GM18499 (cell line): ENCODE measurements at regions not wholly inside any gene's neighbourhood (a gene's known extent, or its start where the extent isn't known, plus 50 kb on each side); places are given as distances from the start of the nearest gene placed in this dataset.
A peak's percentile ranks its signal among the peaks of the same experiment; 100 is the strongest.
"Not testable (repeated sequence)": the region's sequence is repeated elsewhere in the genome, so short reads cannot be mapped to it uniquely, and the experiment has no call there.

ENCODE experiments used
- ATAC-seq: cut with Tn5 transposase; IDR thresholded peaks from one replicate; pipeline ENCODE4 v1.9.1; 2021; ENCODE audit warnings: moderate number of reproducible peaks; ENCODE audit not compliant: insufficient read depth, unreplicated experiment

GRCh38 chr13:103618151-103618550, 551.9 kb upstream of the SLC10A2 start:
- no peak for ATAC-seq

- no peak for ATAC-seq
Observed at GRCh38 chr13:103615771-103616170, 549.6 kb upstream of the SLC10A2 start.

GRCh38 chr13:103614761-103615160, 548.5 kb upstream of the SLC10A2 start:
- ATAC-seq, result no peak

GRCh38 chr13:103607995-103608394, 541.8 kb upstream of the SLC10A2 start:
- ATAC-seq, result peak; percentile 58

GRCh38 chr13:103605546-103606326, 539.5 kb upstream of the SLC10A2 start:
- ATAC-seq, result no peak

GRCh38 chr13:103599870-103600269, 533.7 kb upstream of the SLC10A2 start:
- ATAC-seq, result not testable (repeated sequence)

GRCh38 chr13:103598671-103599070, 532.5 kb upstream of the SLC10A2 start:
- ATAC-seq, result no peak

- no peak for ATAC-seq
Observed at GRCh38 chr13:103573446-103573845, 507.2 kb upstream of the SLC10A2 start.

- ATAC-seq, result no peak
Observed at GRCh38 chr13:103568314-103568713, 502.1 kb upstream of the SLC10A2 start.

- ATAC-seq, result no peak
Observed at GRCh38 chr13:103557878-103558277, 491.7 kb upstream of the SLC10A2 start.

GRCh38 chr13:103556681-103557080, 490.5 kb upstream of the SLC10A2 start:
- ATAC-seq, result no peak

GRCh38 chr13:103547914-103548313, 481.7 kb upstream of the SLC10A2 start:
- no peak for ATAC-seq

- ATAC-seq, result no peak
Observed at GRCh38 chr13:103546271-103546670, 480.1 kb upstream of the SLC10A2 start.

- no peak for ATAC-seq
Observed at GRCh38 chr13:103542648-103543047, 476.4 kb upstream of the SLC10A2 start.

GRCh38 chr13:103540382-103540765, 474.2 kb upstream of the SLC10A2 start:
- no peak for ATAC-seq

- ATAC-seq, result no peak
Observed at GRCh38 chr13:103539721-103540381, 473.6 kb upstream of the SLC10A2 start.

- ATAC-seq, result no peak
Observed at GRCh38 chr13:103539265-103539664, 473.0 kb upstream of the SLC10A2 start.

- ATAC-seq, result no peak
Observed at GRCh38 chr13:103537616-103538015, 471.4 kb upstream of the SLC10A2 start.

GRCh38 chr13:103531278-103531677, 465.1 kb upstream of the SLC10A2 start:
- ATAC-seq, result no peak

GRCh38 chr13:103528437-103528836, 462.2 kb upstream of the SLC10A2 start:
- no peak for ATAC-seq

- ATAC-seq, result no peak
Observed at GRCh38 chr13:103525530-103525929, 459.3 kb upstream of the SLC10A2 start.

- no peak for ATAC-seq
Observed at GRCh38 chr13:103523858-103524257, 457.6 kb upstream of the SLC10A2 start.
